ENCODE measurements at regions not wholly inside any gene's neighbourhood (a gene's known extent, or its start where the extent isn't known, plus 50 kb on each side); places are given as distances from the start of the nearest gene placed in this dataset.
A peak's percentile ranks its signal among the peaks of the same experiment; 100 is the strongest.

DNA sequence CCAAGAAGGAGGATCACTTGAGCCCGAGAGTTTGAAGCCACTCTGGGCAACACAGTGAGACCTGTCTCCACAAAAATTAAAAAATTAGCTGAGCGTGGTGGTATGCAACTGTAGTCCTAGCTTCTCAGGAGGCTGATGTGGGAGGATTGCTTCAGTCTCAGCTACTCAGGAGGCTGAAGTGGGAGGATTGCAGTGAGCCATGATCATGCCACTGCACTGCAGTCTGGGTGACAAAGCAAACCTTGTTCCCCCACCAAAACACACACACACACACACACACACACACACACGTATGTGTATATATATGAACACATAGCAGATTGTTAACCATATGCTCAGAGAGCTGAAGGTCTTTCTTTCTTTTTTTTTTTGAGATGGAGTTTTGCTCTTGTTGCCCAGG is 157.5 kb upstream of the MAST4 start:
- no peak for TF ChIP-seq GATA3 (IDR thresholded peaks at IDR 0.05; ENCODE audit: low read depth, low read length)
- no peak for TF ChIP-seq GATA2 (IDR thresholded peaks at IDR 0.05; ENCODE audit: low read depth, low read length)

DNA sequence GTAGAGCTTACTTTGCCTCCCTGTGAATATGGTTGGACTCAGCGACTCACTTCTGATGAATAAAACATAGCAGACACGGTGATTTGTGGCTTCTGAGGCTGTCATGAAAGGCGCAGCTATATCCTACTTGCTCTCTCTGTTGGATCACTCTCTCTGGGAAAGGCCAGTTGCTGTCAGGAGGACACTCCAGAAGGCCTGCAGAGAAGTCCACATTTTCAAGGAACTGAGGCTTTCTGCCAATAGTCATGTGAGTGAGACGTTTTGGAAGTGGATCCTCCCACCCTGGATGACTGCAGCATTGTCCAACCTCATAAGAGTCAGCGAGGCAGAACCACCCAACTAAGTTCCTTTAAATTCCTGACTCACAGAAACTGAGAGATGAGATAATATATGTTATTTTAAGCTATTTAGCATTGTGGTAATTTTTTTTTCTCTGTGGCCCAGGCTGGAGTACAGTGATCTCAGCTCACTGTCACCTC is 156.0 kb upstream of the MAST4 start:
- TF ChIP-seq GATA3 (IDR thresholded peaks at IDR 0.05; ENCODE audit: low read depth, low read length): no peak
- TF ChIP-seq GATA2 (IDR thresholded peaks at IDR 0.05; ENCODE audit: low read depth, low read length): no peak

DNA sequence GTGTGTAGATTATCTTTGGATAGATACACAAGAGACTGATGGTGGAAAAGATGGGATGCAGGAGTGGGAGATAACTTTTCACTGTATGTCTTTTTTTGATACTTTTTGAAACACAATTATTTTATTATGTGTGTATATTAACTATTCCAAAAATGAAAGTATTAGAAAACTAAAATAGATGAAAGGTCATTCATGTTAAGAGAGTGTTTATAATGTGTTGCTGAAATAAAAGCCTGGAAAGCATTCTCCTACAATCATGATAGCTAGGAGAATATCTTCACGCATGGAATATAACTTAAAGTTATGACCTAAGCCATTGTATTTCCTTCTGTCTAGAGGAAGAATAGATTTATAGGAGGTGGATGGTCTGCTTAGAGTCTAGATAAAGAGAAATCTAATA is 154.8 kb upstream of the MAST4 start:
- TF ChIP-seq GATA3 (IDR thresholded peaks at IDR 0.05; ENCODE audit: low read depth, low read length): no peak
- no peak for TF ChIP-seq GATA2 (IDR thresholded peaks at IDR 0.05; ENCODE audit: low read depth, low read length)

DNA sequence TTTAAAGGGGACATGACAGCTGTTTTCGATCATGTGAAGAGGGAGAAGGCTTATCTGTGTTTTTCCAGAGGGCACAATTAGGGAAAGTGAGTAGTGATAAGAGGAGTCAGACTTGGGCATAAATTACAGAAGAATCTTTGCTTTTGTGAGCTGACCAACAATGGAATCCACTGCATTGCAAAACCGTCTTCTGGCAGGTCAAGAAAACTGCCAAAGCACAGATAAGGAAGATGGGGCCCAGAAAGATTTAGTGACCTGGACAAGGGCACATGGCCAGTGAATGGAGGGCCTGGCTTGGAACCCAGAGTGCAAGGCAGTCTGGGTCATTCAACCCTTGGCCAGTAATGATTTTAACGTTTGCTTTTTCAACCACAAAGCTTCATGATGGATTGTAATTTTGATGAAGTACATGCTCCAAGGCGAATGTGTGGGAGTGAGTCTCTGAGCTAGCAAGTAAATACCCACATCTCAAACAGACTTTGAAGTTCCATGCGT is 153.2 kb upstream of the MAST4 start:
- TF ChIP-seq GATA2 (IDR thresholded peaks at IDR 0.05; ENCODE audit: low read depth, low read length): peak; percentile 82
- TF ChIP-seq GATA3 (IDR thresholded peaks at IDR 0.05; ENCODE audit: low read depth, low read length): peak; percentile 15; the same call in 1 of the 2 replicates

DNA sequence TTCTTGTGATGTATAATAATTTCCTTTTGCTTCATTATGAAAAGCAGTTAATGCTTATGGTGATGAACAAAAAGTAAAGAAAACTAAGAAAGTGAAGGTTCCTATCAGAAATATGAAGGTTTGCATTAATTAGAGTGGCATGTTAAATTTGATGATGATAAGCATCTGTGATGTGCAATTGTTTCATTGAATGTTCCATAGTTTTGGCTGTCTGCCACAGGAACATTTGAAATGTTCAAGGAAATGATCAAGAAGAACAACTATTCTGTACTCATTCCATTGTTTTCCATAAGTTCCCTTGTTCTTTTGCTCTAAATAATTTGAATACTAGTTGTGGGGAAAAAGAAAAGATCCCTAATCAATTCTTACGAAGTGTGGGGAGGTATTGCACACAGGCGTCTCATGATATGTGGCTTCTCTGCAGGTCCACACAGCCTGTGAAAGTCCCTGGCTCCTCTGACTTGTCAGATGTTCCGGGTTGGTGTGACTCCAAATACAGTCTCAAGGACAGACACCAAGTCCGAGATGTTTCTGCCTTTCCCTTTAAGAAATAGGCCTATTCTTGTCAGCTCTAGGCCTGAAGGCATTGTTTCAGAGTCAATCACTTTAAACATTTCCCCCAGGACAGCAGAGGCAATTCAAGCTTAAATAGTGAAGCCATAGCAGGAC is 152.6 kb upstream of the MAST4 start:
- TF ChIP-seq GATA3 (IDR thresholded peaks at IDR 0.05; ENCODE audit: low read depth, low read length): peak; percentile 66; the same call in 1 of the 2 replicates
- no peak for TF ChIP-seq GATA2 (IDR thresholded peaks at IDR 0.05; ENCODE audit: low read depth, low read length)

DNA sequence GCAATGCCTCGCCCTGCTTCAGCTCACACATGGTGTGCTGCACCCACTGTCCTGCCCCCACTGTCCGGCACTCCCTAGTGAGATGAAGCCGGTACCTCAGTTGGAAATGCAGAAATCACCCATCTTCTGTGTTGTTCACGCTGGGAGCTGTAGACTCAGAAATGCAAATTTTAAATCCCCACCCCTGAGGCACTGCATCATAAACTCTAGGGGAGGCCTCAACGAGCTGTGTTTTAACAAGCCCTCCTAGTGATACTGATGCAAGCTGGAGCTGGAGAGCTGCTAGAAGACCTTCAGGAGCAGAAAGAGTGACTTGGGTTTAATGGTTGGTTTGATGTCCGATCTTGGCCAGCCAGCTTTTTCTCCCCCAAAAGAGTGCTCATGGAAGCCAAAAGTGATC is 146.0 kb upstream of the MAST4 start:
- TF ChIP-seq GATA2 (IDR thresholded peaks at IDR 0.05; ENCODE audit: low read depth, low read length) (no peak), GATA3 (IDR thresholded peaks at IDR 0.05; ENCODE audit: low read depth, low read length) (no peak)

DNA sequence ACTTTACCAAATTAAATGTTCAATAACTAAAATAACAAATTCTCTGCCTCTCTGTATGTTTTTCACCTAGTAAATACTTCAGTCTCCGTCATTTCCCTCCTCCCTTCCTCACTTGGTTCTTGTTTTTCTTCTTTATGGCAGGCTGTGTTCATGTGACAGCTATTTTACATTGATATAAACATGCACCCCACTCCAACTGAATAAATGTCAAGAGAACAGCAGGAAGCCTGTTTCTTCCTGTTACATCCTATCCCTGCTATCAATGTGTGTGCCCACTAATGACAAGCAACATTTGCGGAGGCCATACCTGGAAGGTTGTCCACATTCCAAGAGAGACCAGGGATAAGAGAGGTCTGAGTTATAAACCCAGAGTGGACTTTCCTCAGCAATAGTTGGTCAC is 145.2 kb upstream of the MAST4 start:
- no peak for TF ChIP-seq GATA2 (IDR thresholded peaks at IDR 0.05; ENCODE audit: low read depth, low read length)
- TF ChIP-seq GATA3 (IDR thresholded peaks at IDR 0.05; ENCODE audit: low read depth, low read length): no peak

DNA sequence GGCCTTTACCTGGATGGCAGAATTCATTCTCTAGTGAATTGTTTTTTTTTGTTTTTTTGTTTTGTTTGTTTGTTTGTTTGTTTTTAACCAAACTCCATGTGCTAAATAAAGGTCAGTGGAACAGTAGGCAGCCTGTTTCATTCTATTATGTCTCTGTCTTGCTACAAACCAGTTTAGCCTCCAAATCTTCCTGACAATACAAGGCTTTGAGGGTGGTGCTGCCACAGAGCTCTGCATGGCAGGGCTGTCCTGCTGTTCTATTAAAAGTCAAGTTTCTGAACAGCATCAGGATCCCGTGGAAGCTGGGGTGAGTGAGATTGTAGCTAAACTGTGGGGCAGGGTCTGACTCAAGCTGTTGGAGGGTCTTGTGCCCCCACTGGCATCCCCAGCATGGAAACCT is 144.1 kb upstream of the MAST4 start:
- TF ChIP-seq GATA2 (IDR thresholded peaks at IDR 0.05; ENCODE audit: low read depth, low read length) (no peak), GATA3 (IDR thresholded peaks at IDR 0.05; ENCODE audit: low read depth, low read length) (no peak)

DNA sequence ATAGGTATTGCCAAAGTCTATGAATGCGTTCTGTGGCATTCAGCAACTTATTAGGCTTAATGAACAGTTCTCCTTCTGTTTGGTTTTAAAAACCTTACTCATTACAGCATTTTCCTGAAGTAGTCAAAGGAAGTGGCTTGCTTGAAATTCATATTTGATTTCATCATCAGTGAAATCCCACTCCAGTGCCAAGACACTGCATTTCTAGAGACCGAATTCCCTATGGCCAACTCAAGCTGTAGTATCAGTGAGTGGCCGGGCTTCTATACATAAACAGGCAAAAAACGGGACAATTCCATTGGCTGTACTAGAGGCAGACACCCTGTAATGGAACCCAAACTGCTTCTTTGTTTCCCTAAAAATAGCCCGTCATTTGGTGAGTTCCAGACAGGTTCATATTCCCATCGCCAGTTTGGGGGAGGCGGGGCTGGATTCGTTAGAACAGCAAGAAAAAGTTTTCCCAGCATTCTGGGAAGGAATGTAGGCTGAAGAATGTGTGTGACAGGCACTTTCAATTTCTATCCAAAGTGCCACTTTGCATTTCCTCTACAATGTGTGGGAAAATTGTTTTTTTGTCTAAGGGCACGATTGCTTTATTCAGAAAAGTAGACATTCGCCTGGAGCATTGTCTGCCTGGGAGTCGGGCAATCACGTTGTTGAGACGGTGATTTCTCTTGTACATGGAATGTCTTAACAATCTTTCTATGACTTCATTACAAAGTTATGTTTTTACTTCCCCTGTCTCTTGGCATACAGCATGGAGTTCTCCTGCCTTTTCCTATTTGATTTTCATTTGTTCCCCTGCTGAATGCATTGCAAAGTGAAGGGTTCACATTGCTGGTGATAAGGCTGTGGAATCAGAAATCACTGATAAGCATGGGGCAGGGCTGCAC is 141.8 kb upstream of the MAST4 start:
- TF ChIP-seq GATA2 (IDR thresholded peaks at IDR 0.05; ENCODE audit: low read depth, low read length) (no peak), GATA3 (IDR thresholded peaks at IDR 0.05; ENCODE audit: low read depth, low read length) (no peak)

DNA sequence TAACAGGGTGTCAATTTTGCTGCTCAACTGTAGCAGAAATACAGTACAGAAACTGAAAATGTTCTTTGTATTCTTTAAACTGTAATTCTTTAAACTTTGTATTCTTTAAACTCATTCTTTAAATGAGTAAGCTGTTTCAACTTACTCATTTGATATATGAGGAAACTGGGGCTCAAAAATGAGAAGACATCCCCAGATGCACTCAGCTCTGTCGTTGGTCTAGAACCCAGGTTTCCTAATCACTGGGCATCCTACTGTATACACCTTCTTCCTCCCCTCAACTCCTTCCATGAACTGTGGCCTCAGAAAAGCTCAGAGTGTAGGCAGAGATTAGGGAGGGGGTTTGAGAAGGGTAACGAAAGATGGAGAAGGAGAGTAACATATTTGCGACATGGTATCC is 136.5 kb upstream of the MAST4 start:
- TF ChIP-seq GATA2 (IDR thresholded peaks at IDR 0.05; ENCODE audit: low read depth, low read length) (no peak), GATA3 (IDR thresholded peaks at IDR 0.05; ENCODE audit: low read depth, low read length) (no peak)

DNA sequence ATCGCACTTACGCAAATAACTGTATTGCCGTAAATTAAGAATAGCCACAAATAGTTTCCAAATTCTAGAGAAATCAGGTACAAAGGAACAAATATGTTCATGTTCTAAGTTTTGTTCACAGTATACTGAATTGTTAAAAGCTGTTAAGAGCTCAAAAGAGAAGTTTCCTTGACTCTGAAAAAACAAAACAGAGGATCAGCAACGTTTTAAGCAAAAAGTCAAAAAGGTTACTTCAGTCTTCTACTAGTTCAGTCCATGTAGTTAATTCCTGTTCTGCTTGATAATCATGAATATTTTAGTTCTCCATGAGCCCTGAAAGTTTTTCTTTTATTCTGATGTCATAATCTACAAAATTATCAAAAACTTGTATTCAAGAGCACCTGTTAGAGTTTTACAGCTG is 128.6 kb upstream of the MAST4 start:
- TF ChIP-seq GATA3 (IDR thresholded peaks at IDR 0.05; ENCODE audit: low read depth, low read length): no peak
- no peak for TF ChIP-seq GATA2 (IDR thresholded peaks at IDR 0.05; ENCODE audit: low read depth, low read length)

DNA sequence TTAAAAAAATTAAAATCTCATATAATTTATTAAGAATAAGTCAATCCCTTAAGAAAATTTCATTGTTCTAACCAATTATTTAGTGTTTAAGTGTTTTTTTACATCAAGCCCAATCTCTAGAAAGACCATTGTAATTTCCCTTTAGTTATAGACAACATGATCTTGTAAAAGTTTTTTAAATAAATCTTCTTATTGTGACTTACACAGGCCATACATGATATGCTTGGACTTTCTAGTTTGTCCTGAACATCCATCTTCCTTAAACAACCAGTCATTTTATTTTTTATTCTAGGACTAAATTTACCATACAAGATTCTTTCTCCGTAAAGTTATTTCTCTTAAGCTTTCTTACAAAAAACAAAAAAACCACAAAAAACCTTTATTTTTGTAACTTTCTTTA is 126.5 kb upstream of the MAST4 start:
- TF ChIP-seq GATA3 (IDR thresholded peaks at IDR 0.05; ENCODE audit: low read depth, low read length) (no peak), GATA2 (IDR thresholded peaks at IDR 0.05; ENCODE audit: low read depth, low read length) (no peak)

DNA sequence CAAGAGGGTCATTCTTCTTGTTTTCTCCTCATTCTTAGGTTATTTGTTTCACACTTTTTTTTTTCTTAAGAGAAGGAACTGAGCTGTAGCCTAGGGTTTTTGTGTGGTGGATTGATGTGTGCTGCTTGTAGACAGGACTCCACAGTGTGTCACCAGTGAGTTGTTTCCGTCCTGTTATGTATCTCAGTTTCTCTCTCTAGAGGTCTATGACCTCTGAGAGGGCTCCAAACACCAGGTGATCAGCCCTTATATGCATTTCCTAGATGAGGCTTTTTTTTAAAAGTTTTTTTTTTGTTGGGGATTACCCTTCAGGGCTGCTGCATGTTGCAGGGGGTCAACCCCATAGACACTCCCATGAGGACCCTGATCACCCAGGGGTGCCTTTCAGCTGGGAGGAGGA is 124.2 kb upstream of the MAST4 start:
- no peak for TF ChIP-seq GATA3 (IDR thresholded peaks at IDR 0.05; ENCODE audit: low read depth, low read length)
- TF ChIP-seq GATA2 (IDR thresholded peaks at IDR 0.05; ENCODE audit: low read depth, low read length): no peak

DNA sequence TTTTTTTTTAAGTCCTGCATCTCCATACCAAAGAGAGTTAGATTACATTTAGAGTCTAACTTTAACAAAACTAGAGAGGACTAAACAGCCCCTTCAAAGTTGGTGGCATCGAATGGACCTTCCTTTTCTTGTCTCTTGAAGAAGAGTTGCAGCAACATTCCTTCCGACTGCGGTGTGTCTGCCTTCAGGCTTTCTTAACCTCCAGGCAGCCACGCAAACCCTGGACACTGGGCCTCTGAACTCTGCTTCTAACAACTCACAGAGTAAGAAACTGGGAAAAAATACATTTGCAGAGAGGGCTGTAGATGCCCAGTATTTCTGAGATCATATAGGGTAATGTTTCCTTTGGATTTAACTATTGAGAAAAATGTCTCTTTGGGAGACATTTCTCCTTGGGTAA is 120.5 kb upstream of the MAST4 start:
- TF ChIP-seq GATA3 (IDR thresholded peaks at IDR 0.05; ENCODE audit: low read depth, low read length) (no peak), GATA2 (IDR thresholded peaks at IDR 0.05; ENCODE audit: low read depth, low read length) (no peak)

DNA sequence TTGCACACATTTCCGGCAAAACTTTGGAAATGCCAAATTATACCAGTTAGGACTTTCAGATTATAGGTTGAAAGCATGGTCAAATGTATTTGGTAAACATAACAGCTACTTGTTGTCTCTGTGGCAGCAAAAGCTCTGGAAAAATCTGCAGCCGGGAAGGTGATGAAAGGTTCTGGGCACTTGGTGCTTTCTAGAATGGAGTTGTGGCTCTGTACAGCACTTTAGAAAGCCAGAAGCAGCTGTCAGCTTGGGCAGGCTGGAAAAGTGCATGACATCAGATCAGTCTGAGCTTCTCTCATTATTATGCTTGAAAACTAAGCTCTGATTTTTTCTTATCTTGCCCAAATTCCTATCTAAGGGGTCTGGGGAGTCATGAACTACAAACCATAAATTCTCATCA is 118.6 kb upstream of the MAST4 start:
- TF ChIP-seq GATA3 (IDR thresholded peaks at IDR 0.05; ENCODE audit: low read depth, low read length): no peak
